Lower lobe of right lung (tissue), 2 donors: ENCODE measurements at regions not wholly inside any gene's neighbourhood (a gene's known extent, or its start where the extent isn't known, plus 50 kb on each side); places are given as distances from the start of the nearest gene placed in this dataset.

Experiments
- ATAC-seq, 2 donors: fragments of 200-7000 bp; cut with Tn5 transposase; one replicate each; pipeline ENCODE4 v1.9.1; 2020 to 2022; ENCODE audit warnings: mild to moderate bottlenecking in 2 of 2, moderate library complexity in 2 of 2
- DNase-seq: peaks from one replicate; pipeline ENCODE4 v3.0.0-alpha.2; 2020
- H3K27ac ChIP-seq: fragments of 200-600 bp; one replicate; pipeline ENCODE4 v1.8.0; 2022
- H3K27me3 ChIP-seq: fragments of 200-600 bp; one replicate; pipeline ENCODE4 v1.8.0; 2022; ENCODE audit warnings: low read depth
- H3K36me3 ChIP-seq: fragments of 200-600 bp; one replicate; pipeline ENCODE4 v1.8.0; 2022; ENCODE audit warnings: mild to moderate bottlenecking
- H3K4me1 ChIP-seq: fragments of 200-600 bp; one replicate; pipeline ENCODE4 v1.8.0; 2022
- H3K4me3 ChIP-seq: fragments of 200-600 bp; one replicate; pipeline ENCODE4 v1.8.0; 2022; ENCODE audit warnings: mild to moderate bottlenecking
- H3K9me3 ChIP-seq: fragments of 200-600 bp; one replicate; pipeline ENCODE4 v1.8.0; 2022
- CTCF ChIP-seq: fragments of 200-600 bp; IDR thresholded peaks from one replicate; pipeline ENCODE4 v1.8.0; 2022; ENCODE audit warnings: antibody characterized with exemption, mild to moderate bottlenecking
- intact Hi-C: fragments of 100-400 bp; cut with DNase I; formaldehyde crosslinking; loops from one replicate; pipeline ENCODE4 v1.11.0; 2022
- donor health status: DM: no; HTN: yes; CAD: no; lungs with severe emphysema.

- Histone ChIP-seq H3K4me1 (no peaks in the 10 kb centered on the region), H3K36me3 (no peaks in the 10 kb centered on the region), H3K4me3 (no peak overlapping the region), H3K27me3 (no peaks in the 10 kb centered on the region), H3K9me3 (no peaks in the 10 kb centered on the region), H3K27ac (no peak overlapping the region)
- DNase-seq (no peak), ATAC-seq (no peak)
- intact Hi-C loops = no loop called here
- TF ChIP-seq CTCF = no peak
Observed at GRCh38 chr1:96367791-96368190, 353.8 kb upstream of the PTBP2 start.

GRCh38 chr1:96370757-96371156 lies 350.8 kb upstream of the PTBP2 start:
- ATAC-seq = no peak
- Histone ChIP-seq H3K27me3 (no peaks in the 10 kb centered on the region), H3K4me1 (no peaks in the 10 kb centered on the region), H3K27ac (no peak overlapping the region), H3K9me3 (no peaks in the 10 kb centered on the region), H3K36me3 (no peaks in the 10 kb centered on the region), H3K4me3 (no peak overlapping the region)
- intact Hi-C loops = no loop called here
- no peak for TF ChIP-seq CTCF
- no peak for DNase-seq

- no peak for DNase-seq
- no peak for TF ChIP-seq CTCF
- Histone ChIP-seq H3K9me3 (no peaks in the 10 kb centered on the region), H3K4me3 (no peak overlapping the region), H3K36me3 (no peaks in the 10 kb centered on the region), H3K4me1 (no peaks in the 10 kb centered on the region), H3K27ac (no peak overlapping the region), H3K27me3 (no peaks in the 10 kb centered on the region)
- intact Hi-C loops = no loop called here
- no peak for ATAC-seq
Observed at GRCh38 chr1:96372881-96373280, 348.7 kb upstream of the PTBP2 start.

- H3K4me3 ChIP-seq = no peak overlapping the region
- no peak for TF ChIP-seq CTCF
- DNase-seq (no peak), ATAC-seq (no peak)
- H3K4me1 ChIP-seq = no peaks in the 10 kb centered on the region
- no peak overlapping the region for H3K27ac ChIP-seq
- H3K9me3 ChIP-seq = no peaks in the 10 kb centered on the region
- no peaks in the 10 kb centered on the region for H3K27me3 ChIP-seq
- intact Hi-C loops = no loop called here
- no peaks in the 10 kb centered on the region for H3K36me3 ChIP-seq
Observed at GRCh38 chr1:96374076-96374762, 347.4 kb upstream of the PTBP2 start.

GRCh38 chr1:96376846-96377245 lies 344.7 kb upstream of the PTBP2 start:
- no peak for DNase-seq
- Histone ChIP-seq H3K27ac (no peak overlapping the region), H3K36me3 (no peaks in the 10 kb centered on the region), H3K4me1 (no peaks in the 10 kb centered on the region), H3K27me3 (no peaks in the 10 kb centered on the region), H3K9me3 (no peaks in the 10 kb centered on the region), H3K4me3 (no peak overlapping the region)
- intact Hi-C loops = no loop called here
- TF ChIP-seq CTCF = no peak
- ATAC-seq = no peak
